ENCODE measurements at regions not wholly inside any gene's neighbourhood (a gene's known extent, or its start where the extent isn't known, plus 50 kb on each side); places are given as distances from the start of the nearest gene placed in this dataset.

DNA sequence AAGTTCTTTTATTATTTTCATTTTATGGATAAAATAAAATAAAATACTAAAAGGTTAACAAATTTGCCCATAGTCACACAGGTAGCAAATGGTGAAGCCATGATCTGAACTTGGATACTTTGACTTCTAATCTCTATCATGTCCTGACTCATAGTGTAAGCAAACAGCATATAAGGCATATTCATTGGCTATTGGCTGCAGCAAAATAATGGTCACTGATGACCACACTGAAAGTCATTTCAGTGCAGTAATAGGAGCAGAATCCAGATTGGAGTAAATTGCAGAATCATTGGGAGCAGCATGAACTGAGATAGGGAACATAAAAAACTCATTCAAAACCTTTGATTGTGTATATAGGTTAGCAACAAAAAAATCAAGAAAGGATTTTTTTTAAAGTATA is 262.9 kb downstream of the PLA2G4A start:
- DNase-seq, result no peak

GRCh38 chr1:187092104-187092503 is 263.4 kb downstream of the PLA2G4A start:
- DNase-seq, result no peak

DNA sequence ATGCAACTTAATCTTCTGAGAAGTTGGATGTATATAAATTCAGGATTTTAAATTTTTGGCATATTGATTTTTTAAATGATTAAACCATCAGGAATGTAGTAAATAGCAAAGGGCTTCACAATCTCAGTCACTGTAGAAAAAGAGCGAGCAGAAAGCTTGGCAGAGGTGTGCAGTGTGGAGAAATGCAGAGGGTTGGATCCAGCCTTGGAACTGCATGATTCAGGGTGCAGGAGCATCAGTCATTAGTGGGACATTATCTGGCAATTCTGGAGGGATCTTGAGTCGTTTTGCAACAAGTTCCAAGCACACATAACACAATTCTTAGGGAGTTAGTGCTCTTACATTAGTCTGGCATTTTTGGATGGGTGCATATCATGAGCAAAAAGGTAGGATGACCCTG is 267.9 kb downstream of the PLA2G4A start:
- DNase-seq, result no peak

- no peak for DNase-seq
These were observed 281.6 kb downstream of the PLA2G4A start for GRCh38 chr1:187110351-187110750.

DNA sequence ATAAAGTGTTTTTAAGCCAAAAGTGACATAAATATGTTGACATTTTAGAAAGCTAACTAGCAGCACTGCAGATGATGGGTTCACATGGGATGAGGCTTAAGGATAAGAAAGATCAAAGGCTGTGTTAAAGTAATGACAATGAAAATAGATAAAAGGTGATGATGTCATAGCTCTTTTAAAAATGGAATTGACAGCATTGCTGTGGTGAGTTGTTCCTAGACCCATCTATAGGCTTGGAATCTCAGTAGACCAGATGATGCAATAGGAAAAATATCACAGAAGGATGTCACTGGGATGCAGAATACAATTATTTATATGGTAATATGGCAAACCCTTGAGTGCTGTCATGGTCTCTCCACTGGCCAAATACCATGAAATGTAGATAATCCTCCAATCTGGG is 286.0 kb downstream of the PLA2G4A start:
- DNase-seq, result no peak

DNA sequence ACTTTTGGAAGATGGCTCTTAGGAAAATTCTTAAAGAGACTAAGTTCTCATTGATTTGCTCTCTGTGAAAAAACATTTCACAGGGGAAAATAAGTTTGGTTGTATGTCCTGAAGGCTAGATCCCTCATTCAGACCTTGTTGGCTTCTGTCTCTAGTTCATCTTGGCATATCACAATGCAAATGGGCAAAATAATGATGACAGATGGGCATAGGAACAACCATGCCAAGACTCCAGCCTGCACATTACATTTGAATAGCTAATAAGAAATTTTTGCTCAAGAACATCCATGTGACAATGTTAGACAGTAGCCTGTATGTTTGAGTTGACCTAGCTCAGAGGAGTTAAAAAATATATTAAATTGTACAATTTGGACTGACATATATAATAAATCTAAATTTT is 292.9 kb downstream of the PLA2G4A start:
- no peak for DNase-seq

DNA sequence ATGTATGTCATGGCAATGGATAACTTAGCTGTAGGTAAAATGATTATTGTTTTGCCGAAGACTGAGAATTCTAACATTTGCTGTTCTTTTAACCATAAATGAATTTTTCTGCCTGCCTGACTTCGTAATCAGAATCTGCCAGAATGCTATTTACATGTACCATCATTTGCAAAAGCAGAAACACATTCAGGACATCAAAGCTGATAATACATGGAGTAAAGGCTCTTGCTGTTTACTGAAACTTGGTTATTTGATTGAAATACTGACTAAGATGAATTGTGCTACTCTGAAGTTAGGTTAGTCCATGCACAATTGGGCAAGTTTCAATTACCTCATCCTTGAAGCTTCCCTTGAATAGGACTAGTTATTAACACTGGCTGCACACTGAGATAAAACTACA is 293.8 kb downstream of the PLA2G4A start:
- DNase-seq, result no peak

GRCh38 chr1:187129132-187129531 is 300.4 kb downstream of the PLA2G4A start:
- DNase-seq, result no peak

GRCh38 chr1:187143783-187144182 is 315.0 kb downstream of the PLA2G4A start:
- DNase-seq, result no peak

DNA sequence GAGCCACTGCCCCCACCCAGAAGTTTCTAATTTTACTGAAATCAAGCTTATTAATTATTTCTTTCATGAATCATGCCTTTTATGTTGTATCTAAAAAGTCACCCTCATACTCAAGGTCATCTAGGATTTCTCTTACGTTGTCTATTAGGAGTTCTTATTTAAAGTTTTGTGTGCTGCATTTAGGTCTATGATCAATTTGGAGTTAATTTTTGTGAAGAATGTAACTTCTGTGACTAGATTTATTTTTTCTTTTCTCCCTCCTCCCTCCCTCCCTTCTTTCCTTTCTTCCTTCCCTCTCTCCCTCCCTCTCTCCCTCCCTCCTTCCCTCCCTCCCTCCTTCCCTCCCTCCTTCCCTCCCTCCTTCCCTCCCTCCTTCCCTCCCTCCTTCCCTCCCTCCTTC is 317.6 kb downstream of the PLA2G4A start:
- no peak for DNase-seq

DNA sequence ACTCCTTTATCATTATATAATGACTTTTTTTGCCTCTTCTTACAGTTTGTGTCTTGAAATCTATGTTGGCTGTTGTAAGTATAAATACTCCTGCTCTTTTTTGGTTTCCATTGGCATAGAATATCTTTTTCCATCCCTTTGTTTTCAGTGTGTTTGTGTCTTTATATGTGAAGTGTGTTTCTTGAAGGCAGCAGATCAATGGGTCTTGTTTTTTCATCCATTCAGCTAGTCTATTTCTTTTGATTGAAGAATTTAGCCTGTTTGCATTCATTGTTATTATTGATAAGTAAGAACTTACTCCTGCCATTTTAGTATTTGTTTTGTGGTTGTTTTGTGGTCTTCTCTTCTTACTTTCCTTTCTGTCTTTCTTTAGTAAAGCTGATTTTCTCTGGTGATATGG is 322.8 kb downstream of the PLA2G4A start:
- no peak for DNase-seq

DNA sequence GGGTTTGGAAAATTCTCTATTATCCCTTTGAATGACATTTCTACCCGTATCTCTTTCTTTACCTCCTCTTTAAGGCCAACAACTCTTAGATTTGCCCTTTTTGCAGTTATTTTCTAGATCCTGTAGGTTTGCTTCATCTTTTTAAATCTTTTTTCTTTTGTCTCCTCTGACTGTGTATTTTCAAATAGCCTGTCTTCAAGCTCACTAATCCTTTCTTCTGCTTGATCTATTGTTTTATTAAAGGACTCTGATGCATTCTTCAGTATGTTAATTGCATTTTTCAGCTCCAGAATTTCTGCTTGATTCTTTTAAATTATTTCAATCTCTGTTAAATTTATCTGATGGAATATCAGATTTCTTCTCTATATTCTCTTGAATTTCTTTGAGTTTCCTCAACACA is 324.3 kb downstream of the PLA2G4A start:
- no peak for DNase-seq

DNA sequence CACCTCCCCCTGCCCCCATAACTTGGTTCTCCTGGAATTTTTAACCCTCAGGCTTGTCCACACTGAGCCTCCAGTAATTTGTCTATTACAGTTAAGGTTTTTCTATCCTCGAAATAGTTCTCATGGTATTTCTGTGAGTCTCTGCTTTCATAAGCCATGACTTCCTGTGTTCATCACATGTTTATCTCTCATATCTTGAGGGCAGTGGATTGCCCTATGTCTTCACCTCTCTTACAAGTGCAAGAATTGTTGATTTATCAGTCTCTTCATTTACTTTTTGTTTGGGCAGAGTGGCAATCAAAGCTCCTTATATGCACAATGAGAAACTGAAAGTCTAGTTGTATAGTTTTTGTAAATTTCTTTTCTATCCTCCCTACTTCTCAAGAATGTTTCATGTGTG is 328.4 kb downstream of the PLA2G4A start:
- DNase-seq, result no peak

- DNase-seq, result no peak
These were observed 328.8 kb downstream of the PLA2G4A start for GRCh38 chr1:187157552-187157951.

DNA sequence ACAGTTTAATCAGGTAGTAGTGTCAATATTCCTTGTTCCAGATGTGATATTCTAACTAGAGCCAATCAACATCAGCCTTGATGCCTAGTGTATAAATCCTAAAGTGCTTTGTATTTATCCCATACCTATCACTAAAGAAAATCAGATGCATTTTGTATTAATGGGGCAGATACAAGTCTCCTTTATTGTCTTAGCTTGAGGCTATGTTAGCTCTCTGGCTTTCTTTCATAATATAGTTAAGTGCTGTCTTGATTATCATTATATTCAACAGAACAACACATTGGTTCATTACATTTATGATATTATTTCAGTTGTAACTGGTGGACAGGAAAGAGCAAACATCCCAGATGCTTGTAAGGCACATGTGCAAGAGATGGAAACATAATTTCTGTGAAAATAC is 338.8 kb downstream of the PLA2G4A start:
- DNase-seq, result no peak

- no peak for DNase-seq
These were observed 339.5 kb downstream of the PLA2G4A start for GRCh38 chr1:187168297-187168696.

- DNase-seq, result no peak
These were observed 356.6 kb downstream of the PLA2G4A start for GRCh38 chr1:187185389-187185788.

- DNase-seq, result no peak
These were observed 368.9 kb downstream of the PLA2G4A start for GRCh38 chr1:187197685-187198084.

DNA sequence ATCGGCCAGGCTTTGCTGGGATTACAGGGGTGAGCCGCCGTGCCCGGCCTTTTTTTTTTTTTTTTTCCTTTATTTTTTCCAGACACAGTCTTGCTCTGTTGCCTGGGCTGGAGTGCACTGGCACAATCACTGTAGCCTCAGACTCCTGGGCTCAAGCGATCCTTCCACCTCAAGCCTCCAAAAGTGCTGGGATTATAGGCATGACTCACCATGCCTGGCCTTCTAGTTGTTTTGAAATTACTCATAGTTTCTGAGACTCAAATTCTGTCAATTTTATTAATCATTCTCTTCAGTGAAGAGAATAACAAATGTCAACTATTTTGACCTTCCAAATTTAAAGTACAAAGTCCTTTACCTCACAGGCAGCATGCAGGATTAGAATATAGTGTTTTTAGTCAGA is 374.5 kb downstream of the PLA2G4A start:
- no peak for DNase-seq

- DNase-seq, result no peak
These were observed 383.6 kb downstream of the PLA2G4A start for GRCh38 chr1:187212377-187212776.

- DNase-seq, result no peak
These were observed 397.6 kb downstream of the PLA2G4A start for GRCh38 chr1:187226396-187226795.

- no peak for DNase-seq
These were observed 400.0 kb downstream of the PLA2G4A start for GRCh38 chr1:187228790-187229189.

GRCh38 chr1:187229496-187229895 is 400.7 kb downstream of the PLA2G4A start:
- DNase-seq, result no peak

GRCh38 chr1:187234706-187235105 is 406.0 kb downstream of the PLA2G4A start:
- no peak for DNase-seq

- DNase-seq, result no peak
These were observed 407.4 kb downstream of the PLA2G4A start for GRCh38 chr1:187236199-187236598.

DNA sequence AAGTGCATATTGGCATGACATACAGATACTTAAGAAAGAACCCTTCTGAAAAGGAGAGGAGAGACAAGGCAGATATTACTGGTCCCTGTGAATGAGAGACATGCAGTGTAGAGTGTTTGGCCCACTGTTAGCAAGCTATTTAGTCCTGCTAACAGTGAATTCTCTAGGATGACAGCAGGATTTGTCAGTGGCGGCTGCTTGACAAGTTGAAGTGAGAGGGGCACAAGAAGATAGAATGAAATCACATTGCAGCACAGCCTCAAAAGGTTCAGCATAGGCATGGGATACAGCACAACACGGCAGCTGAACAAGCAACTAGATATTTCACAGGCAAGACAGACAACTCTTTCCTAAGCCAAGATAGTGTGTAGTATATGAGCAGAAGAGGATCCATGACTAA is 407.9 kb downstream of the PLA2G4A start:
- no peak for DNase-seq

Measured in inflammatory macrophage (primary cell).